GM12878 (cell line): ENCODE measurements at regions not wholly inside any gene's neighbourhood (a gene's known extent, or its start where the extent isn't known, plus 50 kb on each side); places are given as distances from the start of the nearest gene placed in this dataset.

Experiments used
- ATAC-seq: fragments of 200-7000 bp; cut with Tn5 transposase; 3 replicates; pipeline ENCODE4 v1.9.1; 2020; ENCODE audit warnings: mild to moderate bottlenecking, moderate library complexity
- BruUV-seq: library from RNA; stranded (reverse); fragments of 400-500 nt; replicated peaks from 2 replicates; lab custom pipeline; 2021; lab: Mats Ljungman, UMichigan
- CTCF ChIA-PET: fragments of 300-600 bp; sonication (Branson Sonifier 250); formaldehyde crosslinking; extraction: SDS; loops from one replicate; lab custom pipeline; 2021; ENCODE audit warnings: inconsistent platforms; lab: Yijun Ruan, JAX
- POLR2A ChIA-PET: fragments of 350-600 bp; formaldehyde crosslinking; extraction: SDS; loops from one replicate; lab custom pipeline; 2021; ENCODE audit warnings: inconsistent platforms; lab: Charles Lee
- RAD21 ChIA-PET: fragments of 300-600 bp; sonication (Branson Sonifier 250); formaldehyde crosslinking; loops from one replicate; lab custom pipeline; 2023; ENCODE audit warnings: antibody characterized with exemption; ENCODE audit not compliant: unreplicated experiment; lab: Charles Lee
- SMC1A ChIA-PET: fragments of 300-600 bp; sonication (Branson Sonifier 250); formaldehyde crosslinking; loops from one replicate; lab custom pipeline; 2023; ENCODE audit not compliant: unreplicated experiment, uncharacterized antibody; lab: Charles Lee
- DNase-seq: peaks from one replicate; pipeline ENCODE4 v3.0.0-alpha.2; 2011; ENCODE audit warnings: low read depth, low spot score
- FAIRE-seq: peaks from 3 replicates; lab custom pipeline; 2011; peaks lifted over from hg19 to GRCh38; lab: Jason Lieb, UNC
- H2AFZ ChIP-seq: 2 replicates; pipeline ENCODE4 v1.6.0; 2011; ENCODE audit warnings: low read depth, low read length, control low read depth; ENCODE audit not compliant: control insufficient read depth
- H3K27ac ChIP-seq: 2 replicates; pipeline ENCODE4 v1.5.1; 2011; ENCODE audit warnings: control low read depth; ENCODE audit not compliant: control insufficient read depth, insufficient read depth
- H3K27me3 ChIP-seq, 2 experiments: replicated peaks in 1 of 2; 2 replicates each; pipeline versions ENCODE4 v1.6.0 to v1.6.1; 2011; ENCODE audit warnings: low read length in 1 of 2; ENCODE audit not compliant: control insufficient read depth in 2 of 2, insufficient read depth in 2 of 2
- H3K36me3 ChIP-seq, 2 experiments: 2 replicates each; pipeline ENCODE4 v1.5.1; 2011; ENCODE audit warnings: low read length in 1 of 2; ENCODE audit not compliant: control insufficient read depth in 2 of 2, insufficient read depth in 2 of 2
- H3K4me1 ChIP-seq: 2 replicates; pipeline ENCODE4 v1.6.1; 2011; ENCODE audit warnings: mild to moderate bottlenecking, low read length, moderate library complexity, mixed read lengths; ENCODE audit not compliant: control insufficient read depth, insufficient read depth
- H3K4me2 ChIP-seq: 2 replicates; pipeline ENCODE4 v1.6.0; 2011; ENCODE audit warnings: control low read depth; ENCODE audit not compliant: control insufficient read depth, insufficient read depth
- H3K4me3 ChIP-seq: fragments of 200-600 bp; sonication (generic); 2 replicates; pipeline ENCODE4 v1.5.1; 2016
- H3K79me2 ChIP-seq: 2 replicates; pipeline ENCODE4 v1.6.0; 2011; ENCODE audit warnings: low read length; ENCODE audit not compliant: control insufficient read depth, insufficient read depth
- H3K9ac ChIP-seq: 2 replicates; pipeline ENCODE4 v1.8.0; 2011; ENCODE audit warnings: low read length, control low read depth, mixed read lengths; ENCODE audit not compliant: control insufficient read depth, insufficient read depth
- H3K9me3 ChIP-seq: replicated peaks from 3 replicates; pipeline ENCODE4 v1.5.1; 2011; ENCODE audit warnings: mild to moderate bottlenecking, low read length; ENCODE audit not compliant: control insufficient read depth, insufficient read depth
- H4K20me1 ChIP-seq: 2 replicates; pipeline ENCODE4 v1.6.0; 2011; ENCODE audit not compliant: control insufficient read depth, insufficient read depth
- ATF7 ChIP-seq: fragments of 450-650 bp; IDR thresholded peaks from 2 replicates; pipeline ENCODE4 v1.6.1; 2016; ENCODE audit warnings: low read depth, mild to moderate bottlenecking
- IKZF2 ChIP-seq, 2 experiments: fragments of 450-650 bp; IDR thresholded peaks; 2 replicates each; pipeline ENCODE4 v1.6.1; 2017; ENCODE audit warnings: mild to moderate bottlenecking in 2 of 2, moderate library complexity in 2 of 2
- KDM1A ChIP-seq: fragments of 200-600 bp; sonication (generic); IDR thresholded peaks from 2 replicates; pipeline ENCODE4 v1.6.1; 2016; ENCODE audit warnings: borderline replicate concordance
- NRF1 ChIP-seq: conservative IDR thresholded peaks from 2 replicates; pipeline ENCODE4 v1.6.1; 2011; ENCODE audit warnings: mild to moderate bottlenecking, low read depth, low read length, improper control_type of control experiment
- RCOR1 ChIP-seq: conservative IDR thresholded peaks from 2 replicates; pipeline ENCODE4 v1.6.1; 2012; ENCODE audit warnings: low read depth, low read length, improper control_type of control experiment
- TCF3 ChIP-seq: IDR thresholded peaks from 2 replicates; pipeline ENCODE4 v1.6.1; 2012; ENCODE audit warnings: low read depth, mild to moderate bottlenecking, low read length, borderline replicate concordance; ENCODE audit not compliant: insufficient read depth
- ZNF622 ChIP-seq: fragments of 450-650 bp; IDR thresholded peaks from 2 replicates; pipeline ENCODE4 v1.6.1; 2017; ENCODE audit warnings: mild to moderate bottlenecking, inconsistent platforms
- WGBS: methylation state at CpG from one replicate; pipeline ENCODE4 v1.1.6; 2016; ENCODE audit warnings: low lambda C conversion rate; ENCODE audit not compliant: insufficient replicate concordance, insufficient coverage; ENCODE audit errors: missing lambda C conversion rate; 5-methylcytosine and 5-hydroxymethylcytosine counted together
- in situ Hi-C: fragments of 300-500 bp; cut with MboI; formaldehyde crosslinking; loops from 9 replicates; pipeline ENCODE4 v1.14.3; 2018; ENCODE audit warnings: mixed read lengths
- intact Hi-C: fragments of 100-400 bp; cut with micrococcal nuclease; formaldehyde crosslinking; loops from one replicate; pipeline ENCODE4 v1.14.2; 2022; ENCODE audit not compliant: unreplicated experiment
- TF ChIP-seq, protein P1 (sequence below): IDR thresholded peaks from 2 replicates; pipeline ENCODE4 v1.6.1; 2012; ENCODE audit warnings: improper control_type of control experiment, low read depth, low read length; ENCODE audit not compliant: insufficient replicate concordance
- TF ChIP-seq, protein P2 (sequence below): fragments of 450-650 bp; IDR thresholded peaks from 2 replicates; pipeline ENCODE4 v1.6.1; 2017; ENCODE audit warnings: mild to moderate bottlenecking, moderate library complexity
- TF ChIP-seq, protein P3 (sequence below), 3 experiments: IDR thresholded peaks in 2 of 3; conservative IDR thresholded peaks in 1 of 3; 2 replicates each; pipeline ENCODE4 v1.5.1; 2011; ENCODE audit warnings: low read depth in 3 of 3, low read length in 3 of 3, mild to moderate bottlenecking in 3 of 3, control low read depth in 2 of 3, moderate library complexity in 2 of 3, inconsistent platforms in 1 of 3, mixed read lengths in 1 of 3; ENCODE audit not compliant: control insufficient read depth in 2 of 3, insufficient read depth in 1 of 3; ENCODE audit errors: extremely low read depth in 1 of 3

DNA sequence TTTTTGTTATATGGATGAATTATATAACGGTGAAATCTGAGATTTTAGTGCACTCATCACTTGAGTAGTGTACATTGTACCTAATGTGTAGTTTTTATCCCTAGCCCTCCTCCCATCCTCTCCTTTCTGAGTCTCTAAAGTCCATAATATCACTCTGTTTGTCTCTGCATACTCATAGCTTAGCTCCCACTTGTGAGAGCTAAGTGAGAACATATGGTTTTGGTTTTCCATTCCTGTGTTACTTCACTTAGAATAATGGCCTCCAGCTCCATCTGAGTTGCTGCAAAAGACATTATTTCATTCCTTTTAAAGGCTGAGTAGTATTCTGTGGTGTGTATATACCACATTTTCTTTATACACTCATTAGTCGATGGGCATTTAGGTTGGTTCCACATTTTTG, 94.0 kb downstream of the SLC10A2 start:
- CTCF ChIA-PET: interaction anchor here (0.9 to 1.6 kb wide), 6 partner anchors 17 to 162 kb away, joined by 3 to 5 read pairs (median 4); no protein-coding TSS in a partner anchor
- FAIRE-seq (no peak), ATAC-seq (no peak), DNase-seq (no peak)
- RAD21 ChIA-PET: interaction anchor here (0.8 to 2.0 kb wide), 6 partner anchors 12 to 158 kb away, joined by 3 to 6 read pairs (median 4); no protein-coding TSS in a partner anchor
- Histone ChIP-seq H3K4me2 (no peak overlapping the region), H3K4me3 (no peak overlapping the region), H3K27me3 (no peaks in the 10 kb centered on the region), H3K79me2 (no peaks in the 10 kb centered on the region), H2AFZ (no peak overlapping the region), H3K36me3 (no peaks in the 10 kb centered on the region), H3K9ac (no peak overlapping the region), H4K20me1 (no peaks in the 10 kb centered on the region), H3K9me3 (peaks cover 1% of the 10 kb centered on the region; the same call in 2 of the 3 replicates), H3K4me1 (peaks cover 22% of the 10 kb centered on the region), H3K27ac (no peak overlapping the region)
- SMC1A ChIA-PET: interaction anchor here (0.8 to 3.0 kb wide), 15 partner anchors 9 to 210 kb away, joined by 3 to 20 read pairs (median 4); no protein-coding TSS in a partner anchor
- in situ Hi-C loops (no loop called here), intact Hi-C loops (loop anchor here (5.0 kb wide), 1 partner anchor 60 kb away; no protein-coding TSS in a partner anchor)
- 98% methylated on average over 2 of the region's 2 CpGs for WGBS
- BruUV-seq: no TSS peak
- POLR2A ChIA-PET: interaction anchor here (0.8 kb wide), 1 partner anchor 8 kb away, joined by 3 read pairs; no protein-coding TSS in a partner anchor
- TF ChIP-seq, protein P1, sequence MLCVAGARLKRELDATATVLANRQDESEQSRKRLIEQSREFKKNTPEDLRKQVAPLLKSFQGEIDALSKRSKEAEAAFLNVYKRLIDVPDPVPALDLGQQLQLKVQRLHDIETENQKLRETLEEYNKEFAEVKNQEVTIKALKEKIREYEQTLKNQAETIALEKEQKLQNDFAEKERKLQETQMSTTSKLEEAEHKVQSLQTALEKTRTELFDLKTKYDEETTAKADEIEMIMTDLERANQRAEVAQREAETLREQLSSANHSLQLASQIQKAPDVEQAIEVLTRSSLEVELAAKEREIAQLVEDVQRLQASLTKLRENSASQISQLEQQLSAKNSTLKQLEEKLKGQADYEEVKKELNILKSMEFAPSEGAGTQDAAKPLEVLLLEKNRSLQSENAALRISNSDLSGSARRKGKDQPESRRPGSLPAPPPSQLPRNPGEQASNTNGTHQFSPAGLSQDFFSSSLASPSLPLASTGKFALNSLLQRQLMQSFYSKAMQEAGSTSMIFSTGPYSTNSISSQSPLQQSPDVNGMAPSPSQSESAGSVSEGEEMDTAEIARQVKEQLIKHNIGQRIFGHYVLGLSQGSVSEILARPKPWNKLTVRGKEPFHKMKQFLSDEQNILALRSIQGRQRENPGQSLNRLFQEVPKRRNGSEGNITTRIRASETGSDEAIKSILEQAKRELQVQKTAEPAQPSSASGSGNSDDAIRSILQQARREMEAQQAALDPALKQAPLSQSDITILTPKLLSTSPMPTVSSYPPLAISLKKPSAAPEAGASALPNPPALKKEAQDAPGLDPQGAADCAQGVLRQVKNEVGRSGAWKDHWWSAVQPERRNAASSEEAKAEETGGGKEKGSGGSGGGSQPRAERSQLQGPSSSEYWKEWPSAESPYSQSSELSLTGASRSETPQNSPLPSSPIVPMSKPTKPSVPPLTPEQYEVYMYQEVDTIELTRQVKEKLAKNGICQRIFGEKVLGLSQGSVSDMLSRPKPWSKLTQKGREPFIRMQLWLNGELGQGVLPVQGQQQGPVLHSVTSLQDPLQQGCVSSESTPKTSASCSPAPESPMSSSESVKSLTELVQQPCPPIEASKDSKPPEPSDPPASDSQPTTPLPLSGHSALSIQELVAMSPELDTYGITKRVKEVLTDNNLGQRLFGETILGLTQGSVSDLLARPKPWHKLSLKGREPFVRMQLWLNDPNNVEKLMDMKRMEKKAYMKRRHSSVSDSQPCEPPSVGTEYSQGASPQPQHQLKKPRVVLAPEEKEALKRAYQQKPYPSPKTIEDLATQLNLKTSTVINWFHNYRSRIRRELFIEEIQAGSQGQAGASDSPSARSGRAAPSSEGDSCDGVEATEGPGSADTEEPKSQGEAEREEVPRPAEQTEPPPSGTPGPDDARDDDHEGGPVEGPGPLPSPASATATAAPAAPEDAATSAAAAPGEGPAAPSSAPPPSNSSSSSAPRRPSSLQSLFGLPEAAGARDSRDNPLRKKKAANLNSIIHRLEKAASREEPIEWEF: no peak
- TF ChIP-seq KDM1A (no peak), ATF7 (no peak), ZNF622 (no peak), TCF3 (no peak), IKZF2 (IDR thresholded peaks at IDR 0.05) (no peak), NRF1 (no peak), RCOR1 (no peak)
- TF ChIP-seq, protein P2, sequence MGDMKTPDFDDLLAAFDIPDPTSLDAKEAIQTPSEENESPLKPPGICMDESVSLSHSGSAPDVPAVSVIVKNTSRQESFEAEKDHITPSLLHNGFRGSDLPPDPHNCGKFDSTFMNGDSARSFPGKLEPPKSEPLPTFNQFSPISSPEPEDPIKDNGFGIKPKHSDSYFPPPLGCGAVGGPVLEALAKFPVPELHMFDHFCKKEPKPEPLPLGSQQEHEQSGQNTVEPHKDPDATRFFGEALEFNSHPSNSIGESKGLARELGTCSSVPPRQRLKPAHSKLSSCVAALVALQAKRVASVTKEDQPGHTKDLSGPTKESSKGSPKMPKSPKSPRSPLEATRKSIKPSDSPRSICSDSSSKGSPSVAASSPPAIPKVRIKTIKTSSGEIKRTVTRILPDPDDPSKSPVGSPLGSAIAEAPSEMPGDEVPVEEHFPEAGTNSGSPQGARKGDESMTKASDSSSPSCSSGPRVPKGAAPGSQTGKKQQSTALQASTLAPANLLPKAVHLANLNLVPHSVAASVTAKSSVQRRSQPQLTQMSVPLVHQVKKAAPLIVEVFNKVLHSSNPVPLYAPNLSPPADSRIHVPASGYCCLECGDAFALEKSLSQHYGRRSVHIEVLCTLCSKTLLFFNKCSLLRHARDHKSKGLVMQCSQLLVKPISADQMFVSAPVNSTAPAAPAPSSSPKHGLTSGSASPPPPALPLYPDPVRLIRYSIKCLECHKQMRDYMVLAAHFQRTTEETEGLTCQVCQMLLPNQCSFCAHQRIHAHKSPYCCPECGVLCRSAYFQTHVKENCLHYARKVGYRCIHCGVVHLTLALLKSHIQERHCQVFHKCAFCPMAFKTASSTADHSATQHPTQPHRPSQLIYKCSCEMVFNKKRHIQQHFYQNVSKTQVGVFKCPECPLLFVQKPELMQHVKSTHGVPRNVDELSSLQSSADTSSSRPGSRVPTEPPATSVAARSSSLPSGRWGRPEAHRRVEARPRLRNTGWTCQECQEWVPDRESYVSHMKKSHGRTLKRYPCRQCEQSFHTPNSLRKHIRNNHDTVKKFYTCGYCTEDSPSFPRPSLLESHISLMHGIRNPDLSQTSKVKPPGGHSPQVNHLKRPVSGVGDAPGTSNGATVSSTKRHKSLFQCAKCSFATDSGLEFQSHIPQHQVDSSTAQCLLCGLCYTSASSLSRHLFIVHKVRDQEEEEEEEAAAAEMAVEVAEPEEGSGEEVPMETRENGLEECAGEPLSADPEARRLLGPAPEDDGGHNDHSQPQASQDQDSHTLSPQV: no peak
- TF ChIP-seq, protein P3, sequence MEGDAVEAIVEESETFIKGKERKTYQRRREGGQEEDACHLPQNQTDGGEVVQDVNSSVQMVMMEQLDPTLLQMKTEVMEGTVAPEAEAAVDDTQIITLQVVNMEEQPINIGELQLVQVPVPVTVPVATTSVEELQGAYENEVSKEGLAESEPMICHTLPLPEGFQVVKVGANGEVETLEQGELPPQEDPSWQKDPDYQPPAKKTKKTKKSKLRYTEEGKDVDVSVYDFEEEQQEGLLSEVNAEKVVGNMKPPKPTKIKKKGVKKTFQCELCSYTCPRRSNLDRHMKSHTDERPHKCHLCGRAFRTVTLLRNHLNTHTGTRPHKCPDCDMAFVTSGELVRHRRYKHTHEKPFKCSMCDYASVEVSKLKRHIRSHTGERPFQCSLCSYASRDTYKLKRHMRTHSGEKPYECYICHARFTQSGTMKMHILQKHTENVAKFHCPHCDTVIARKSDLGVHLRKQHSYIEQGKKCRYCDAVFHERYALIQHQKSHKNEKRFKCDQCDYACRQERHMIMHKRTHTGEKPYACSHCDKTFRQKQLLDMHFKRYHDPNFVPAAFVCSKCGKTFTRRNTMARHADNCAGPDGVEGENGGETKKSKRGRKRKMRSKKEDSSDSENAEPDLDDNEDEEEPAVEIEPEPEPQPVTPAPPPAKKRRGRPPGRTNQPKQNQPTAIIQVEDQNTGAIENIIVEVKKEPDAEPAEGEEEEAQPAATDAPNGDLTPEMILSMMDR (IDR thresholded peaks at IDR 0.05 in 2 of 3, conservative IDR thresholded peaks at IDR 0.05 in 1 of 3; ENCODE audit: control insufficient read depth in 2 of 3, extremely low read depth in 1 of 3, insufficient read depth in 1 of 3, low read depth in 3 of 3, low read length in 3 of 3): no peak
